ENCODE measurements at regions not wholly inside any gene's neighbourhood (a gene's known extent, or its start where the extent isn't known, plus 50 kb on each side); places are given as distances from the start of the nearest gene placed in this dataset.

GRCh38 chr2:47265158-47265557 lies 88.8 kb upstream of the CALM2 start:
- DNase-seq (ENCODE audit: low read depth in 2 of 2) = no peak

- no peak for DNase-seq (ENCODE audit: low read depth in 2 of 2)
Measured at GRCh38 chr2:47264686-47265085, 88.4 kb upstream of the CALM2 start.

- no peak for DNase-seq (ENCODE audit: low read depth in 2 of 2)
Measured at GRCh38 chr2:47264143-47264542, 87.8 kb upstream of the CALM2 start.

DNA sequence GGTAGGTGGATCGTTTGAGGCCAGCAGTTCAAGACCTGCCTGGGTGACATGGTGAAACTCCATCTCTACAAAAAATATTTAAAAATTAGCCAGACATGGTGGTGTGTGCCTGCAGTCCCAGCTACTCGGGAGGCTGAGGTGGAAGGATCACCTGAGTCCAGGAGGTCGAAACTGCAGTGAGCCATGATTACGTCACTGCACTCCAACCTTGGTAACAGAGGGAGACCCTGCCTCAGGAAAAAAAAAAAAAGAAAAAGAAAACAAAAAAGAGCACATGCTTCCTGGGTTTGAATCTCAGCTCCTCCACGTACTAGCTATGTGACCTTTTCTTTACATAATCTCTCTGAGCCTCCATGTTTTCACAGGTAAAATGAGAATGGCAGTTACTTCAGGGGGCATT lies 86.3 kb upstream of the CALM2 start:
- no peak for DNase-seq (ENCODE audit: low read depth in 2 of 2)

DNA sequence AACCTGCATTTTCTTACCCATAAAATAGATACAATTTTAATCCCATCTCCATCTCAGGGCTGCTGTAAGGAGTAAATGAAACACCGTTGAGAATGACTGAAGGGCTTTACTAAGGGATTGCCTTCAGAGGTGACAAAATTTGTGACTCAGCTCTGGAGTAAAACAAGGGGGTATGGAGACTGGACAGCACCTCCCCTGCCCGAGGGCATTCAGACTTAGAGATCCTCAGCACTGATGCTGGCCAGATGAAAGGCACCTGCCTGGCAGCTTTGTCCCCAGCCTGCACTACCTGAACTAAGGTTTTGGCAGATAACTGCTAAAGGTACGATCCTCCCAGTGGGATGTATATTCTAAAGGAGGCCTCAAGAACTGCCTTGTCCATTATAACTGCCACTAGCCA lies 84.7 kb upstream of the CALM2 start:
- no peak for DNase-seq (ENCODE audit: low read depth in 2 of 2)

GRCh38 chr2:47259829-47260228 lies 83.5 kb upstream of the CALM2 start:
- DNase-seq (ENCODE audit: low read depth in 2 of 2) = no peak

DNA sequence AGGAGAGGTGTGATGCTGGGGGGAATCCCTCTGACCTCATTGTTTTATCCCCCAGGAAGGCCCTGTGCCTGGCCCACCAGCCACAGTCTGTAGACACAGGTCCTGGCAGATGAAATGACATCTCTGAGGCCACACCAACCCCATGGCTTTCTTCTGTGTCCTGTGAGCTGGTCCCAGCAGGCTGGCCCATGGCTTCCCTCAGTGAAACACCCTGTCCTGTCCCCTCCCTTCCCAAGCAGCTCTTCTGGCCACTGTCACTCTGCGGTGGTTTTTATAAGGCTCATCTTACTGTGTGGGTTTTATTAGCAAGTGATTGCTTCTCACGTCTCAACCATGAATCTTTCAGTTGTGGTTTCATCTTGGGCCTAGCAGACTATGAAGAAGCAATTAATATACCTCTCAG lies 81.6 kb upstream of the CALM2 start:
- DNase-seq (ENCODE audit: low read depth in 2 of 2) = no peak

- no peak for DNase-seq (ENCODE audit: low read depth in 2 of 2)
Measured at GRCh38 chr2:47256416-47257087, 80.2 kb upstream of the CALM2 start.

- DNase-seq (ENCODE audit: low read depth in 2 of 2) = no peak
Measured at GRCh38 chr2:47255794-47256193, 79.5 kb upstream of the CALM2 start.

DNA sequence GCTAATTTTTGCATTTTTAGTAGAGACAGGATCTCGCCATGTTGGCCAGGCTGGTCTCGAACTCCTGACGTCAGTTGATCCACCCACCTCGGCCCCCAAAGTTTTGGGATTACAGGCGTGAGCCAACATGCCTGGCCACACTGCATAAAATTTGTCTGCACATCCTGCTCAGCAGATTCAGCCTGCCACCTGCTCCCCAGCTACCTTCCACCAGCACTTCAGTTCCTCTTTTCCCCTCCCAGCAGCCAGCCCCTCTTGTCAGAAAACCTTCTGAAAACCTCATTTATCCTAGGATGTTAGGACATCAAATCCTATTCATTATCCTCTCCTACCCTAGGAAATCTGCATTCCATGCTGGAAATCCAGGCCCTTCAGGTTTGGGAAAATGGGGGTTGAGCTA lies 78.2 kb upstream of the CALM2 start:
- DNase-seq (ENCODE audit: low read depth in 2 of 2) = no peak

- no peak for DNase-seq (ENCODE audit: low read depth in 2 of 2)
Measured at GRCh38 chr2:47253447-47253846, 77.1 kb upstream of the CALM2 start.

- DNase-seq (ENCODE audit: low read depth in 2 of 2) = no peak
Measured at GRCh38 chr2:47251404-47251675, 75.0 kb upstream of the CALM2 start.

DNA sequence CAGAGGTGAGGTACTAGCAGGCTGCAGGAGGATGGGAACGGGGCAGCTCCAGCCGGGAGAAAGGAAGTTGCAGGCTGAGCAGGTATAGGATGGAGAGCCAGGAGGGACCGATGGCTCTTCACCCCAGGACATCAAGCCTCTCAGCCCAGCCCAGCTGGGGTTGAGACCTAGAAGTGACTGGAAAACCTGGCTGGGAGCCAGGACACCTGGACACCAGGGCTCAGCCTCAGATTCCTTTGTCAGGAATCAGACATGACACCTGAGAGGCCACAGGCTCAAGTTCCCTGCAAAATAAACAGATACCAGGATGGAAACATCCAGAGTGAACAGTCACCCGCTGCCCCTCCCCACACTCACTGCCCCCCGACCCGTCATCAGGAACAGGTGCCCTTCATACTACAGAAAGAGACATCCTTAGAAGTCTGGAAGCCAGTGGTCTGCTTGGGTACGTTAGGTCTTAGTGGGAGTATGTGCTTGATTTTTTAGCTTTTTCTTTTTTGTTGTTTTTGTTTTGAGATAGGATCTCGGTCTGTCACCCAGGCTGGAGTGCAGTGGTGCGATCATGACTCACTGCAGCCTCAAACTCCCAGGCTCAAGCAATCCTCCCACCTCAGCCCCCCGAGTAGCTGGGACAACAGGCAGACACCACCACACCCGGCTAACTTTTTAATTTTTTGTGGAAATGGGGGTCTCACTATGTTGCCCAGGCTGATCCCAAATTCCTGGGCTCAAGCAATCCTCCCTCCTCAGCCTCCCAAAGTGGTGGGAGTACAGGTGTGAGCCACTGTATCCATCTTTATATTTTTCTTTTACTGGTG lies 74.5 kb upstream of the CALM2 start:
- no peak for DNase-seq (ENCODE audit: low read depth in 2 of 2)

GRCh38 chr2:47249931-47250330 lies 73.6 kb upstream of the CALM2 start:
- no peak for DNase-seq (ENCODE audit: low read depth in 2 of 2)

DNA sequence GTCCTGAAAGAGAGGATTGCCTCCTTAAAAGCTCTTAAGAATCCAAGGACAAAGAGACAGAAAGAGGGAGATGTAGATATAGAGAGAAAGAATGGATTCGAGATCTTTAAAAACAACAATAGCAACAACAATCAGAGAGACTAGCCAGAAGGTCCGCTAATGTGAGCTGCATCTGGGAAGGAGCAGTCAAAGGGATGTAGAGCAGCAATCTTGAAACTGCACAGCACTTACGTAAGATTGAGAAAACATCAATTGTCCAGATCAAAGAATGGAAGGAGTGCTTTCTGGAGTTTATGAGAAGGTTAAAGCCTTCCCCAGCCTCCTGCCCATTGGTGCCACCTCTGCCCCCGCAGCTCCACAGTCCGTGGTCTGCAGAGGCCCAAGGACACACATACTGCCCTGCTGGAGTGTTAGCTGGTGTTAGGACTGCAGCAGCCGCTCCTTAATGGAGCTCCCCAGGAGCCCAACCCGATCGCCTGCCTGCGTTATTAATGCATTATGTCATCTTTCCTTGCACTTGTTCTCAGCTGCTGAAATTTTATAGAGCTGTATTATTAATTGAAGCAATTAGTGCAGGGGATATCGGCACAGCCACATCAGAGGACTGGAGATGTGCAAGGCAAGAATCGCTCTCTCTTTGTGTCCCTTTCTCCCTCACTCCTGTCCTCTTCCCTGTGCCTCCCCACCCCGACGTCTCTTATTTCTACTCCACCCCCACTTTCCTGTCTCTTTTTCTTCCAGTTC lies 73.0 kb upstream of the CALM2 start:
- DNase-seq (ENCODE audit: low read depth in 2 of 2) = no peak

GRCh38 chr2:47243596-47244323 lies 67.4 kb upstream of the CALM2 start:
- DNase-seq (ENCODE audit: low read depth in 2 of 2) = no peak

DNA sequence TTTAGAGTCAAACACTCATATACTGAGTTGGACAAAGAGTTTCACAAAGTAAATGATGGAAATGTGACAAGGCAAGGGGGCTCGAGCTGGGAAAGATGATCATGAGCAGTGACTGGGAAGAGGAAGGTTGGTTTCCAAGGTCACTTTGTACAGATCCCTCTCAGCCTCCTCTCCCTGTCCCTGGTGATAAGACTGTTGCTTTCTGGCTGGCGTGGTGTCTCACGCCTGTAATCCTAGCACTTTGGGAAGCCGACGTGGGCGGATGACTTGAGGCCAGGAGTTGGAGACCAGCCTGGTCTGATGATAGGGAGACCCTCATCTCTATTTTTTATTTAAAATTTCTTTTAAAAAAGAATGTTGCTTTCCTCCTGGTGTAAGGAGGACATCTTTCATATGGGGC lies 65.4 kb upstream of the CALM2 start:
- DNase-seq (ENCODE audit: low read depth in 2 of 2) = no peak

DNA sequence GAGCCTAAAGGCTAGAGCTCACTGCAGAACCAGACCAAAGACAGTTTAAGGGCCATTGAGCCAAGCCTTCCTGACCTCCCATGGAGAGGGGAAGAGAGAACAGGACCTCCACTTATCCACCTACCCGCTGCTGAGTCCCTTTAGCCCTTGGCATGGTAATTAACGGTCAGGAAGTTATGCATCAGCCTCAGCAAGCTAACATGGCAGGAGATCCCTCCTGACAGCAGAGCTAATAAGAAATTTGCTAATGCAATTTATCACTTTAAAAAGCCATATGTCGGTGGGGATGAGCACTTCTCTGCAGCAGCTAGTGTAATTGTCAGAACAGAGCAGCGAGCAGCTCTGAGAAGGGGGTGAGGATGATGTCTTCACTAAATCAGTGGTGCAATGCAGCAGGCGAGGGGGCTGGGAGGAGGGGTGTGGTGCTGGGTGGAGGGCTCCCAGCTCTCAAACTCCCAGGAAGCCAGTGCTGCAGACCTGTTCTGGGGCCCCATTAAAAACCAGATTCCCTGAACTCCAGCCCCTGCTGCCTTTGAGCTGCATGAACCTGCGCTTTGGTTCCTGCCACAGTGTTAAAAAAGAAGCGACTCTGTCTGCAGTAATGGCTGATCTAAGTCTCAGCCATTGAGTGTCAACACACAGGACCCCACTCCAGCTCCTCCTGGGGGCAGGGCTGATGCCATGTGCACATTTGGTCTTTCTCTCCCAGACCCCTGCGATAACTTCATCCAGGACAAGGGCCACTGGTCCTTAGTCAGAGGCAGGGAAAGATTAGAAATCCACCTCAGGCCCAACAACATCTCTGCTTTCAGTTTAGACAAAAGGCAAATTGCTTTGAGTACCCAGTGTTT lies 63.0 kb upstream of the CALM2 start:
- DNase-seq (ENCODE audit: low read depth in 2 of 2) = no peak

GRCh38 chr2:47238638-47239037 lies 62.3 kb upstream of the CALM2 start:
- DNase-seq (ENCODE audit: low read depth in 2 of 2) = no peak

GRCh38 chr2:47237375-47238334 lies 61.3 kb upstream of the CALM2 start:
- no peak for DNase-seq (ENCODE audit: low read depth in 2 of 2)
